IMR-90 (cell line): ENCODE measurements at regions not wholly inside any gene's neighbourhood (a gene's known extent, or its start where the extent isn't known, plus 50 kb on each side); places are given as distances from the start of the nearest gene placed in this dataset.

Source experiments
- BHLHE40 ChIP-seq: fragments of 150-350 bp; IDR thresholded peaks from 2 replicates; pipeline ENCODE4 v1.6.1; 2016; ENCODE audit warnings: mild to moderate bottlenecking, low read depth, low read length
- CHD1 ChIP-seq: IDR thresholded peaks from 2 replicates; pipeline ENCODE4 v1.6.1; 2012; ENCODE audit warnings: low read depth, low read length, improper control_type of control experiment
- FOS ChIP-seq: fragments of 150-350 bp; IDR thresholded peaks from 2 replicates; pipeline ENCODE4 v1.6.1; 2016; ENCODE audit warnings: low read depth, low read length
- MXI1 ChIP-seq: IDR thresholded peaks from 2 replicates; pipeline ENCODE4 v1.6.1; 2012; ENCODE audit warnings: low read depth, mild to moderate bottlenecking, low read length, moderate library complexity, borderline replicate concordance
- POLR2A ChIP-seq: IDR thresholded peaks from 2 replicates; pipeline ENCODE4 v1.6.1; 2012; ENCODE audit warnings: mild to moderate bottlenecking, low read depth, low read length
- RAD21 ChIP-seq: IDR thresholded peaks from 2 replicates; pipeline ENCODE4 v1.6.1; 2012; ENCODE audit warnings: low read length, improper control_type of control experiment
- RFX5 ChIP-seq: IDR thresholded peaks from 2 replicates; pipeline ENCODE4 v1.8.0; 2012; ENCODE audit warnings: low read depth, mild to moderate bottlenecking, low read length, moderate library complexity
- SMC3 ChIP-seq: fragments of 150-350 bp; IDR thresholded peaks from 2 replicates; pipeline ENCODE4 v1.6.1; 2016; ENCODE audit warnings: low read depth, mild to moderate bottlenecking, antibody characterized with exemption, low read length, moderate library complexity
- TF ChIP-seq, protein P1 (sequence below): fragments of 150-350 bp; IDR thresholded peaks from 2 replicates; pipeline ENCODE4 v1.6.1; 2016; ENCODE audit warnings: low read depth, mild to moderate bottlenecking, low read length, moderate library complexity, borderline replicate concordance
- TF ChIP-seq, protein P2 (sequence below): conservative IDR thresholded peaks from 2 replicates; pipeline ENCODE4 v1.5.1; 2012; ENCODE audit warnings: mild to moderate bottlenecking, low read depth, low read length, improper control_type of control experiment
- TF ChIP-seq, protein P3 (sequence below): fragments of 150-350 bp; IDR thresholded peaks from 2 replicates; pipeline ENCODE4 v1.6.1; 2017; ENCODE audit warnings: mild to moderate bottlenecking, antibody characterized with exemption, low read length, low read depth

DNA sequence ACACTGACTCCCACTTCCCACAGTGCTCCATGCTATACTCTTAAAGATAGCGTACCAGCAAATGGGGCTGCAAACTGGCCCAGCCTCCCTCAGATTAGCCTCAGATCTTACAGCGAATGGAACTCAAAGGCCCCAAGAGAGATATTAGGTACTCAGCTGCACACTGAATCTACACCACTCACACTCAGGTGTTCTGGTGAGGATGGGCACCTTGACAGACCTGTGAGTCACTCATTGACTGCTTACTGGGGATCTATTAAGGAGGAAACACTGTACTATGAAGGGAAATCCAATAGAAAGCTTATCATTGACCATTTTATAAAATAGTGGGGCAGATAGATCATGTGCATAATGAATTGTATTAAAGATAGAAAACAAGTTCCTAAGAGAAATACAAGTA lies 164.3 kb upstream of the ATP1B1 start:
- TF ChIP-seq RFX5: no peak
- TF ChIP-seq, protein P1, sequence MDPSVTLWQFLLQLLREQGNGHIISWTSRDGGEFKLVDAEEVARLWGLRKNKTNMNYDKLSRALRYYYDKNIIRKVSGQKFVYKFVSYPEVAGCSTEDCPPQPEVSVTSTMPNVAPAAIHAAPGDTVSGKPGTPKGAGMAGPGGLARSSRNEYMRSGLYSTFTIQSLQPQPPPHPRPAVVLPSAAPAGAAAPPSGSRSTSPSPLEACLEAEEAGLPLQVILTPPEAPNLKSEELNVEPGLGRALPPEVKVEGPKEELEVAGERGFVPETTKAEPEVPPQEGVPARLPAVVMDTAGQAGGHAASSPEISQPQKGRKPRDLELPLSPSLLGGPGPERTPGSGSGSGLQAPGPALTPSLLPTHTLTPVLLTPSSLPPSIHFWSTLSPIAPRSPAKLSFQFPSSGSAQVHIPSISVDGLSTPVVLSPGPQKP: no peak
- TF ChIP-seq, protein P2, sequence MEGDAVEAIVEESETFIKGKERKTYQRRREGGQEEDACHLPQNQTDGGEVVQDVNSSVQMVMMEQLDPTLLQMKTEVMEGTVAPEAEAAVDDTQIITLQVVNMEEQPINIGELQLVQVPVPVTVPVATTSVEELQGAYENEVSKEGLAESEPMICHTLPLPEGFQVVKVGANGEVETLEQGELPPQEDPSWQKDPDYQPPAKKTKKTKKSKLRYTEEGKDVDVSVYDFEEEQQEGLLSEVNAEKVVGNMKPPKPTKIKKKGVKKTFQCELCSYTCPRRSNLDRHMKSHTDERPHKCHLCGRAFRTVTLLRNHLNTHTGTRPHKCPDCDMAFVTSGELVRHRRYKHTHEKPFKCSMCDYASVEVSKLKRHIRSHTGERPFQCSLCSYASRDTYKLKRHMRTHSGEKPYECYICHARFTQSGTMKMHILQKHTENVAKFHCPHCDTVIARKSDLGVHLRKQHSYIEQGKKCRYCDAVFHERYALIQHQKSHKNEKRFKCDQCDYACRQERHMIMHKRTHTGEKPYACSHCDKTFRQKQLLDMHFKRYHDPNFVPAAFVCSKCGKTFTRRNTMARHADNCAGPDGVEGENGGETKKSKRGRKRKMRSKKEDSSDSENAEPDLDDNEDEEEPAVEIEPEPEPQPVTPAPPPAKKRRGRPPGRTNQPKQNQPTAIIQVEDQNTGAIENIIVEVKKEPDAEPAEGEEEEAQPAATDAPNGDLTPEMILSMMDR: no peak
- TF ChIP-seq MXI1: no peak
- no peak for TF ChIP-seq BHLHE40
- TF ChIP-seq FOS: no peak
- TF ChIP-seq SMC3: no peak
- TF ChIP-seq POLR2A: no peak
- no peak for TF ChIP-seq RAD21
- TF ChIP-seq, protein P3, sequence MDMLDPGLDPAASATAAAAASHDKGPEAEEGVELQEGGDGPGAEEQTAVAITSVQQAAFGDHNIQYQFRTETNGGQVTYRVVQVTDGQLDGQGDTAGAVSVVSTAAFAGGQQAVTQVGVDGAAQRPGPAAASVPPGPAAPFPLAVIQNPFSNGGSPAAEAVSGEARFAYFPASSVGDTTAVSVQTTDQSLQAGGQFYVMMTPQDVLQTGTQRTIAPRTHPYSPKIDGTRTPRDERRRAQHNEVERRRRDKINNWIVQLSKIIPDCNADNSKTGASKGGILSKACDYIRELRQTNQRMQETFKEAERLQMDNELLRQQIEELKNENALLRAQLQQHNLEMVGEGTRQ: no peak
- TF ChIP-seq CHD1: no peak
